ENCODE measurements at regions not wholly inside any gene's neighbourhood (a gene's known extent, or its start where the extent isn't known, plus 50 kb on each side); places are given as distances from the start of the nearest gene placed in this dataset.

- no peak for DNase-seq (ENCODE audit: extremely low read depth, low read depth)
- TF ChIP-seq CTCF (IDR thresholded peaks at IDR 0.05; ENCODE audit: low read depth, low read length, missing control alignments), result no peak
- H3K4me3 ChIP-seq (replicated peaks; ENCODE audit: low read depth, low read length), result no peak overlapping the region
Measured at GRCh38 chr12:128052777-128053176, 214.2 kb upstream of the TMEM132C start.

DNA sequence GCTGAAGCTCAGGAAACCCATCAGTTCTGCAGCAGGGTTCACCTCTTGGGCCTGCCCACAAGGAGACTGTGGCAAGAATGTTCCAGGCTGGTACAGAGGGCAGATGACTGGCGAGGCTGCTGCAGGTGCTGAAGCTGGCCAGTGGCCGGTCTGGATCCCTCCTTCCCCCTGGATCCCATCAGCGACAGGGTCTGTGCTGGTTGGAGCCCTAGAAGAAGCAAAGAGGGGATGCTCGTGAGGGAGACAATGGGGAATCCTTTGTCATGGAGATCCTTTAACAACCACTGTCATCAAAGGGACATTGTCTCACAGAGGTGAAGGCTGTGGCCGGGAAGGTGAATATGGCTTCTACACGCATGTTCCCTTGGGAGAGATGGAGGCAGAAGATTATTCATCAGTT lies 211.4 kb upstream of the TMEM132C start:
- DNase-seq (ENCODE audit: extremely low read depth, low read depth), result no peak
- H3K4me3 ChIP-seq (replicated peaks; ENCODE audit: low read depth, low read length), result no peak overlapping the region
- TF ChIP-seq CTCF (IDR thresholded peaks at IDR 0.05; ENCODE audit: low read depth, low read length, missing control alignments), result no peak

GRCh38 chr12:128056136-128056801 lies 210.7 kb upstream of the TMEM132C start:
- no peak for DNase-seq (ENCODE audit: extremely low read depth, low read depth)
- no peak for TF ChIP-seq CTCF (IDR thresholded peaks at IDR 0.05; ENCODE audit: low read depth, low read length, missing control alignments)
- H3K4me3 ChIP-seq (replicated peaks; ENCODE audit: low read depth, low read length), result no peak overlapping the region

DNA sequence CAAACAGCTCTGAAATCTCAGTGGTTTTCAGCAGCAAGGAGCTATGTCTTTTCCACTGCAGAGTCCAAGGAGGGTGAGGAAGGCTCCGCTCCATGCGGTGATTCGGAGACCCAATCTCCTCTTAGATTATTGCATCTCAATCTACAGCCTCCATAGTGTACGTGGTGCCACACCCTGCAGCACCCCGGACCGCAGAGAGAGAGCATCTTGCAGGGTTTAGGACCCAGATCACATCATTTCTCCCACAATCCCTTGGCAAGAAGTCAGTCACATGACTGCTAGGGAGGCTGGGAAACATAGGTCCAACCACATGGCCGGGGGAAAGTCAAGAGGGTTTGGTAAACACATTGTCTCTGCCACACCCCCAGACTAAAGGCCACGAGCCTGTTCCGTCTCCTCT lies 209.4 kb upstream of the TMEM132C start:
- TF ChIP-seq CTCF (IDR thresholded peaks at IDR 0.05; ENCODE audit: low read depth, low read length, missing control alignments), result no peak
- no peak overlapping the region for H3K4me3 ChIP-seq (replicated peaks; ENCODE audit: low read depth, low read length)

GRCh38 chr12:128059621-128060370 lies 207.2 kb upstream of the TMEM132C start:
- no peak for DNase-seq (ENCODE audit: extremely low read depth, low read depth)
- H3K4me3 ChIP-seq (replicated peaks; ENCODE audit: low read depth, low read length), result no peak overlapping the region
- TF ChIP-seq CTCF (IDR thresholded peaks at IDR 0.05; ENCODE audit: low read depth, low read length, missing control alignments), result no peak

More for the DNA sequence above, 209.4 kb upstream of the TMEM132C start:
- no peak for DNase-seq (ENCODE audit: extremely low read depth, low read depth)

- H3K4me3 ChIP-seq (replicated peaks; ENCODE audit: low read depth, low read length), result no peak overlapping the region
- no peak for TF ChIP-seq CTCF (IDR thresholded peaks at IDR 0.05; ENCODE audit: low read depth, low read length, missing control alignments)
- no peak for DNase-seq (ENCODE audit: extremely low read depth, low read depth)
Measured at GRCh38 chr12:128068211-128068610, 198.8 kb upstream of the TMEM132C start.
